Fibroblast of the conjunctiva (primary cell): ENCODE measurements at regions not wholly inside any gene's neighbourhood (a gene's known extent, or its start where the extent isn't known, plus 50 kb on each side); places are given as distances from the start of the nearest gene placed in this dataset.

Experiments used
- DNase-seq: peaks from one replicate; pipeline ENCODE4 v3.0.0-alpha.2; 2010; ENCODE audit warnings: low read depth

GRCh38 chr4:156654410-156654809 lies 317.2 kb downstream of the PDGFC start:
- no peak for DNase-seq

GRCh38 chr4:156643826-156644225 lies 327.8 kb downstream of the PDGFC start:
- DNase-seq = no peak

GRCh38 chr4:156642161-156642560 lies 329.4 kb downstream of the PDGFC start:
- no peak for DNase-seq

GRCh38 chr4:156638925-156639605 lies 332.5 kb downstream of the PDGFC start:
- peak; percentile 21 for DNase-seq

GRCh38 chr4:156638334-156638733 lies 333.3 kb downstream of the PDGFC start:
- peak; percentile 5 for DNase-seq

- no peak for DNase-seq
Observed at GRCh38 chr4:156636381-156636780, 335.2 kb downstream of the PDGFC start.

- no peak for DNase-seq
Observed at GRCh38 chr4:156635051-156635450, 336.5 kb downstream of the PDGFC start.

GRCh38 chr4:156634612-156635011 lies 337.0 kb downstream of the PDGFC start:
- DNase-seq = no peak

- DNase-seq = no peak
Observed at GRCh38 chr4:156633847-156634246, 337.8 kb downstream of the PDGFC start.

- DNase-seq = no peak
Observed at GRCh38 chr4:156628858-156629257, 342.7 kb downstream of the PDGFC start.

GRCh38 chr4:156623376-156623775 lies 348.2 kb downstream of the PDGFC start:
- no peak for DNase-seq

GRCh38 chr4:156620786-156621185 lies 350.8 kb downstream of the PDGFC start:
- no peak for DNase-seq

GRCh38 chr4:156619154-156619934 lies 352.3 kb downstream of the PDGFC start:
- DNase-seq = no peak

- peak; percentile 79 for DNase-seq
Observed at GRCh38 chr4:156615066-156615531, 356.5 kb downstream of the PDGFC start.

- DNase-seq = no peak
Observed at GRCh38 chr4:156614536-156614935, 357.1 kb downstream of the PDGFC start.

- DNase-seq = no peak
Observed at GRCh38 chr4:156609421-156609820, 362.2 kb downstream of the PDGFC start.

- no peak for DNase-seq
Observed at GRCh38 chr4:156608651-156609050, 362.9 kb downstream of the PDGFC start.

- DNase-seq = no peak
Observed at GRCh38 chr4:156607478-156607857, 364.1 kb downstream of the PDGFC start.

GRCh38 chr4:156606554-156607477 lies 364.8 kb downstream of the PDGFC start:
- DNase-seq = no peak

- no peak for DNase-seq
Observed at GRCh38 chr4:156598138-156598681, 373.4 kb downstream of the PDGFC start.

GRCh38 chr4:156596706-156597329 lies 374.8 kb downstream of the PDGFC start:
- DNase-seq = no peak

GRCh38 chr4:156596026-156596425 lies 375.6 kb downstream of the PDGFC start:
- no peak for DNase-seq
